ENCODE measurements at regions not wholly inside any gene's neighbourhood (a gene's known extent, or its start where the extent isn't known, plus 50 kb on each side); places are given as distances from the start of the nearest gene placed in this dataset.

GRCh38 chr9:108269371-108269770 lies 586.4 kb downstream of the ACTL7B start:
- Histone ChIP-seq H3K14ac (ENCODE audit: low read length) (no peak overlapping the region), H3K23ac (ENCODE audit: low read length) (no peak overlapping the region), H3K18ac (ENCODE audit: low read length) (no peak overlapping the region), H3K9ac (ENCODE audit: low read length) (no peak overlapping the region), H2BK5ac (ENCODE audit: low read depth, low read length, poor library complexity) (no peak overlapping the region), H2AFZ (ENCODE audit: insufficient read depth, low read length, poor library complexity) (no peak overlapping the region), H3K4me2 (ENCODE audit: low read length) (no peak overlapping the region), H2BK120ac (ENCODE audit: insufficient read depth, low read length, poor library complexity) (no peak overlapping the region), H3K27ac (ENCODE audit: low read depth, low read length) (no peak overlapping the region), H3K4ac (ENCODE audit: low read depth, low read length) (no peak overlapping the region), H4K12ac (ENCODE audit: low read depth, low read length) (no peak overlapping the region), H3K4me1 (ENCODE audit: control insufficient read depth in 1 of 2, insufficient read depth in 2 of 2, low read length in 2 of 2) (peaks cover 8 to 21% of the 10 kb centered on the region in 2 experiments), H4K91ac (ENCODE audit: low read depth, low read length) (no peak overlapping the region), H3K4me3 (ENCODE audit: low read depth, low read length) (no peak overlapping the region), H3K27me3 (ENCODE audit: insufficient read depth, low read length) (no peaks in the 10 kb centered on the region), H2AK5ac (ENCODE audit: low read length) (no peak overlapping the region), H3K9me3 (ENCODE audit: insufficient read depth, low read depth, low read length) (no peaks in the 10 kb centered on the region), H3K36me3 (ENCODE audit: control insufficient read depth in 1 of 2, insufficient read depth in 2 of 2, low read length in 2 of 2) (no peaks in the 10 kb centered on the region), H3K79me1 (ENCODE audit: low read length) (no peaks in the 10 kb centered on the region), H3K79me2 (ENCODE audit: control insufficient read depth, insufficient read depth, low read length, poor library complexity) (no peaks in the 10 kb centered on the region), H4K8ac (ENCODE audit: low read depth, low read length) (no peak overlapping the region), H2BK12ac (ENCODE audit: low read length) (no peak overlapping the region)
- no peak for DNase-seq
- no CpG with 5 or more reads among the region's 1 CpG for WGBS (ENCODE audit: extremely low coverage, insufficient coverage, insufficient read length)

GRCh38 chr9:108265065-108265464 lies 590.7 kb downstream of the ACTL7B start:
- no peak overlapping the region for H2BK120ac ChIP-seq (ENCODE audit: insufficient read depth, low read length, poor library complexity)
- H2AFZ ChIP-seq (ENCODE audit: insufficient read depth, low read length, poor library complexity) = no peak overlapping the region
- no peak overlapping the region for H4K12ac ChIP-seq (ENCODE audit: low read depth, low read length)
- H3K4me2 ChIP-seq (ENCODE audit: low read length) = no peak overlapping the region
- H3K18ac ChIP-seq (ENCODE audit: low read length) = no peak overlapping the region
- no peak overlapping the region for H3K23ac ChIP-seq (ENCODE audit: low read length)
- no peak overlapping the region for H4K8ac ChIP-seq (ENCODE audit: low read depth, low read length)
- H3K4ac ChIP-seq (ENCODE audit: low read depth, low read length) = no peak overlapping the region
- no peaks in the 10 kb centered on the region for H3K9me3 ChIP-seq (ENCODE audit: insufficient read depth, low read depth, low read length)
- no peak overlapping the region for H2AK5ac ChIP-seq (ENCODE audit: low read length)
- no peak overlapping the region for H3K4me3 ChIP-seq (ENCODE audit: low read depth, low read length)
- no peak for DNase-seq
- no peaks in the 10 kb centered on the region for H3K27me3 ChIP-seq (ENCODE audit: insufficient read depth, low read length)
- H3K4me1 ChIP-seq (ENCODE audit: control insufficient read depth in 1 of 2, insufficient read depth in 2 of 2, low read length in 2 of 2) = peaks cover 5% of the 10 kb centered on the region in 2 experiments
- no CpG with 5 or more reads among the region's 1 CpG for WGBS (ENCODE audit: extremely low coverage, insufficient coverage, insufficient read length)
- no peaks in the 10 kb centered on the region for H3K79me2 ChIP-seq (ENCODE audit: control insufficient read depth, insufficient read depth, low read length, poor library complexity)
- H2BK5ac ChIP-seq (ENCODE audit: low read depth, low read length, poor library complexity) = no peak overlapping the region
- H4K91ac ChIP-seq (ENCODE audit: low read depth, low read length) = no peak overlapping the region
- no peak overlapping the region for H3K9ac ChIP-seq (ENCODE audit: low read length)
- H3K79me1 ChIP-seq (ENCODE audit: low read length) = no peaks in the 10 kb centered on the region
- no peak overlapping the region for H3K27ac ChIP-seq (ENCODE audit: low read depth, low read length)
- no peak overlapping the region for H2BK12ac ChIP-seq (ENCODE audit: low read length)
- no peak overlapping the region for H3K14ac ChIP-seq (ENCODE audit: low read length)
- H3K36me3 ChIP-seq (ENCODE audit: control insufficient read depth in 1 of 2, insufficient read depth in 2 of 2, low read length in 2 of 2) = no peaks in the 10 kb centered on the region

- Histone ChIP-seq H3K18ac (ENCODE audit: low read length) (no peak overlapping the region), H2AK5ac (ENCODE audit: low read length) (no peak overlapping the region), H3K4ac (ENCODE audit: low read depth, low read length) (no peak overlapping the region), H4K12ac (ENCODE audit: low read depth, low read length) (no peak overlapping the region), H2BK120ac (ENCODE audit: insufficient read depth, low read length, poor library complexity) (no peak overlapping the region), H3K27me3 (ENCODE audit: insufficient read depth, low read length) (no peaks in the 10 kb centered on the region), H4K8ac (ENCODE audit: low read depth, low read length) (no peak overlapping the region), H3K4me1 (ENCODE audit: control insufficient read depth in 1 of 2, insufficient read depth in 2 of 2, low read length in 2 of 2) (no peaks in the 10 kb centered on the region), H2BK5ac (ENCODE audit: low read depth, low read length, poor library complexity) (no peak overlapping the region), H3K4me3 (ENCODE audit: low read depth, low read length) (no peak overlapping the region), H3K4me2 (ENCODE audit: low read length) (no peak overlapping the region), H3K27ac (ENCODE audit: low read depth, low read length) (no peak overlapping the region), H2AFZ (ENCODE audit: insufficient read depth, low read length, poor library complexity) (no peak overlapping the region), H3K14ac (ENCODE audit: low read length) (no peak overlapping the region), H3K79me2 (ENCODE audit: control insufficient read depth, insufficient read depth, low read length, poor library complexity) (no peaks in the 10 kb centered on the region), H2BK12ac (ENCODE audit: low read length) (no peak overlapping the region), H3K23ac (ENCODE audit: low read length) (no peak overlapping the region), H3K79me1 (ENCODE audit: low read length) (no peaks in the 10 kb centered on the region), H3K36me3 (ENCODE audit: control insufficient read depth in 1 of 2, insufficient read depth in 2 of 2, low read length in 2 of 2) (no peaks in the 10 kb centered on the region), H3K9me3 (ENCODE audit: insufficient read depth, low read depth, low read length) (no peaks in the 10 kb centered on the region), H3K9ac (ENCODE audit: low read length) (no peak overlapping the region), H4K91ac (ENCODE audit: low read depth, low read length) (no peak overlapping the region)
- WGBS (ENCODE audit: extremely low coverage, insufficient coverage, insufficient read length) = no CpG with 5 or more reads among the region's 4 CpGs
- no peak for DNase-seq
These were observed 591.7 kb downstream of the ACTL7B start for GRCh38 chr9:108264093-108264492.

GRCh38 chr9:108262836-108263235 lies 593.0 kb downstream of the ACTL7B start:
- Histone ChIP-seq H4K12ac (ENCODE audit: low read depth, low read length) (no peak overlapping the region), H2BK120ac (ENCODE audit: insufficient read depth, low read length, poor library complexity) (no peak overlapping the region), H3K9ac (ENCODE audit: low read length) (no peak overlapping the region), H3K79me2 (ENCODE audit: control insufficient read depth, insufficient read depth, low read length, poor library complexity) (no peaks in the 10 kb centered on the region), H3K14ac (ENCODE audit: low read length) (no peak overlapping the region), H3K27ac (ENCODE audit: low read depth, low read length) (no peak overlapping the region), H2AK5ac (ENCODE audit: low read length) (no peak overlapping the region), H3K4me3 (ENCODE audit: low read depth, low read length) (no peak overlapping the region), H3K79me1 (ENCODE audit: low read length) (no peaks in the 10 kb centered on the region), H3K36me3 (ENCODE audit: control insufficient read depth in 1 of 2, insufficient read depth in 2 of 2, low read length in 2 of 2) (no peaks in the 10 kb centered on the region), H2AFZ (ENCODE audit: insufficient read depth, low read length, poor library complexity) (no peak overlapping the region), H2BK5ac (ENCODE audit: low read depth, low read length, poor library complexity) (no peak overlapping the region), H2BK12ac (ENCODE audit: low read length) (no peak overlapping the region), H4K91ac (ENCODE audit: low read depth, low read length) (no peak overlapping the region), H3K4ac (ENCODE audit: low read depth, low read length) (no peak overlapping the region), H3K4me2 (ENCODE audit: low read length) (no peak overlapping the region), H3K27me3 (ENCODE audit: insufficient read depth, low read length) (no peaks in the 10 kb centered on the region), H4K8ac (ENCODE audit: low read depth, low read length) (no peak overlapping the region), H3K18ac (ENCODE audit: low read length) (no peak overlapping the region), H3K4me1 (ENCODE audit: control insufficient read depth in 1 of 2, insufficient read depth in 2 of 2, low read length in 2 of 2) (no peaks in the 10 kb centered on the region), H3K9me3 (ENCODE audit: insufficient read depth, low read depth, low read length) (no peaks in the 10 kb centered on the region), H3K23ac (ENCODE audit: low read length) (no peak overlapping the region)
- WGBS (ENCODE audit: extremely low coverage, insufficient coverage, insufficient read length) = no CpG with 5 or more reads among the region's 9 CpGs
- no peak for DNase-seq
